Endothelial cell of umbilical vein (primary cell): ENCODE measurements at regions not wholly inside any gene's neighbourhood (a gene's known extent, or its start where the extent isn't known, plus 50 kb on each side); places are given as distances from the start of the nearest gene placed in this dataset.

Experiments used
- BruUV-seq: library from RNA; stranded (reverse); fragments of 400-500 nt; replicated peaks from 2 replicates; lab custom pipeline; 2021; lab: Mats Ljungman, UMichigan
- CTCF ChIA-PET: fragments of 300-600, 350-600 bp; sonication (Branson Sonifier 250); formaldehyde crosslinking; loops from one replicate; lab custom pipeline; 2021; ENCODE audit warnings: antibody characterized with exemption, inconsistent platforms; lab: Charles Lee
- POLR2A ChIA-PET: fragments of 300-600, 350-600 bp; sonication (Branson Sonifier 250); formaldehyde crosslinking; loops from one replicate; lab custom pipeline; 2021; ENCODE audit warnings: antibody characterized with exemption, inconsistent platforms; lab: Charles Lee
- DNase-seq: peaks from one replicate; pipeline ENCODE4 v3.0.0-alpha.2; 2011; ENCODE audit warnings: low read depth, low spot score
- FAIRE-seq: peaks from 2 replicates; lab custom pipeline; 2011; peaks lifted over from hg19 to GRCh38; lab: Jason Lieb, UNC
- H2AFZ ChIP-seq: 2 replicates; pipeline ENCODE4 v1.6.0; 2012; ENCODE audit warnings: low read depth, low read length, control low read depth, inconsistent platforms
- H3K27ac ChIP-seq: 2 replicates; pipeline ENCODE4 v1.5.1; 2011; ENCODE audit warnings: low read depth, mild to moderate bottlenecking, control low read depth, low read length, moderate library complexity; ENCODE audit not compliant: insufficient read depth
- H3K27me3 ChIP-seq, 2 experiments: 2 replicates each; pipeline versions ENCODE4 v1.6.0 to v1.6.1; 2011; ENCODE audit warnings: low read length in 2 of 2, mixed read lengths in 1 of 2; ENCODE audit not compliant: control insufficient read depth in 2 of 2, insufficient read depth in 2 of 2
- H3K36me3 ChIP-seq, 2 experiments: 2 replicates in 1 of 2; 3 replicates in 1 of 2; pipeline ENCODE4 v1.5.1; 2011; ENCODE audit warnings: low read length in 2 of 2, mild to moderate bottlenecking in 1 of 2, moderate library complexity in 1 of 2; ENCODE audit not compliant: control insufficient read depth in 2 of 2, insufficient read depth in 2 of 2; ENCODE audit errors: extremely low read depth in 1 of 2
- H3K4me1 ChIP-seq: 3 replicates; pipeline ENCODE4 v1.5.1; 2011; ENCODE audit warnings: mild to moderate bottlenecking, low read length; ENCODE audit not compliant: control insufficient read depth, insufficient read depth; ENCODE audit errors: extremely low read depth
- H3K4me2 ChIP-seq: 2 replicates; pipeline ENCODE4 v1.6.1; 2011; ENCODE audit warnings: low read length, control low read depth, mixed read lengths; ENCODE audit not compliant: insufficient read depth
- H3K4me3 ChIP-seq, 3 experiments: fragments of 200-600 bp in 1 of 3; sonication (generic), shearing (Covaris generic) in 1 of 3; replicated peaks in 1 of 3; 2 replicates each; pipeline ENCODE4 v1.5.1; 2011 to 2016; ENCODE audit warnings: control low read depth in 3 of 3, low read length in 3 of 3, mild to moderate bottlenecking in 2 of 3, inconsistent platforms in 1 of 3, low read depth in 1 of 3, moderate library complexity in 1 of 3; ENCODE audit not compliant: insufficient read depth in 1 of 3
- H3K79me2 ChIP-seq: 2 replicates; pipeline ENCODE4 v1.6.0; 2012; ENCODE audit warnings: low read length, inconsistent platforms; ENCODE audit not compliant: control insufficient read depth, insufficient read depth
- H3K9ac ChIP-seq: replicated peaks from 2 replicates; pipeline ENCODE3; 2011; ENCODE audit warnings: low read length, control low read depth; ENCODE audit not compliant: insufficient read depth; ENCODE audit errors: extremely low read depth
- H3K9me1 ChIP-seq: replicated peaks from 3 replicates; pipeline ENCODE4 v1.6.0; 2011; ENCODE audit warnings: mild to moderate bottlenecking, low read length; ENCODE audit not compliant: control insufficient read depth, insufficient read depth; ENCODE audit errors: extremely low read depth
- H3K9me3 ChIP-seq: replicated peaks from 2 replicates; pipeline ENCODE4 v1.5.1; 2012; ENCODE audit warnings: low read length, inconsistent platforms; ENCODE audit not compliant: control insufficient read depth, insufficient read depth
- H4K20me1 ChIP-seq: replicated peaks from 2 replicates; pipeline ENCODE3; 2011; ENCODE audit warnings: mild to moderate bottlenecking, low read length; ENCODE audit not compliant: control insufficient read depth, insufficient read depth; ENCODE audit errors: extremely low read depth
- CTCF ChIP-seq, 2 donors: IDR thresholded peaks; 1 replicate in 1 of 2; 2 replicates in 1 of 2; pipeline ENCODE4 v1.5.1; 2011; ENCODE audit warnings: low read length in 2 of 2, mild to moderate bottlenecking in 2 of 2, moderate library complexity in 2 of 2, control low read depth in 1 of 2, inconsistent platforms in 1 of 2, low read depth in 1 of 2; ENCODE audit not compliant: insufficient read depth in 1 of 2; ENCODE audit errors: extremely low read depth in 1 of 2
- EZH2 ChIP-seq: IDR thresholded peaks from 2 replicates; pipeline ENCODE4 v1.6.1; 2012; ENCODE audit warnings: borderline replicate concordance, low read depth, mild to moderate bottlenecking, moderate library complexity, low read length, inconsistent platforms; ENCODE audit not compliant: severe bottlenecking
- FOS ChIP-seq: IDR thresholded peaks from 2 replicates; pipeline ENCODE4 v1.6.1; 2011; ENCODE audit warnings: mild to moderate bottlenecking, low read length, moderate library complexity, borderline replicate concordance; ENCODE audit not compliant: insufficient read depth
- GATA2 ChIP-seq: IDR thresholded peaks from 2 replicates; pipeline ENCODE4 v1.7.0; 2011; ENCODE audit warnings: low read depth, mild to moderate bottlenecking, moderate library complexity, mixed read lengths, low read length; ENCODE audit not compliant: insufficient read length, insufficient read depth
- JUN ChIP-seq: IDR thresholded peaks from 2 replicates; pipeline ENCODE4 v1.6.1; 2011; ENCODE audit warnings: borderline replicate concordance, low read depth; ENCODE audit not compliant: insufficient read length, insufficient read depth
- MAX ChIP-seq: IDR thresholded peaks from 2 replicates; pipeline ENCODE4 v1.6.1; 2011; ENCODE audit not compliant: insufficient read depth, insufficient read length
- MYC ChIP-seq: IDR thresholded peaks from one replicate; pipeline ENCODE4 v1.6.1; 2011; ENCODE audit warnings: mild to moderate bottlenecking, low read depth, low read length
- POLR2A ChIP-seq: IDR thresholded peaks from 2 replicates; pipeline ENCODE4 v1.6.1; 2012; ENCODE audit warnings: low read depth, mild to moderate bottlenecking, control low read depth, low read length
- POLR2AphosphoS5 ChIP-seq: IDR thresholded peaks from 2 replicates; pipeline ENCODE4 v1.6.1; 2012; ENCODE audit warnings: low read depth, mild to moderate bottlenecking, control low read depth, low read length, moderate library complexity; ENCODE audit not compliant: insufficient read depth
- dilution Hi-C: fragments of 300-500 bp; cut with MboI; formaldehyde crosslinking; loops from one replicate; pipeline ENCODE4 v1.15.0; 2019; ENCODE audit warnings: low sequenced_read_pairs; ENCODE audit not compliant: extremely low pct_ligation_motif_present
- intact Hi-C: fragments of 100-400 bp; cut with micrococcal nuclease; formaldehyde crosslinking; loops from one replicate; pipeline ENCODE4 v1.10.0; 2022

- CTCF ChIA-PET, result no interaction called here
These were observed 167.5 kb downstream of the EBLN2 start for GRCh38 chr3:73228959-73229358.

More at GRCh38 chr3:73228959-73229358, 167.5 kb downstream of the EBLN2 start:
- H3K79me2 ChIP-seq, result no peaks in the 10 kb centered on the region
- H3K27ac ChIP-seq, result no peak overlapping the region
- FAIRE-seq (no peak), DNase-seq (no peak)
- H2AFZ ChIP-seq, result no peak overlapping the region
- no peak overlapping the region for H3K4me2 ChIP-seq
- no peaks in the 10 kb centered on the region for H3K9me3 ChIP-seq
- no peaks in the 10 kb centered on the region for H3K36me3 ChIP-seq
- intact Hi-C loops, result no loop called here
- no TSS peak for BruUV-seq
- no peaks in the 10 kb centered on the region for H3K27me3 ChIP-seq
- no peak overlapping the region for H3K9ac ChIP-seq
- no peaks in the 10 kb centered on the region for H4K20me1 ChIP-seq
- H3K4me1 ChIP-seq, result no peaks in the 10 kb centered on the region
- TF ChIP-seq GATA2 (no peak), CTCF (IDR thresholded peaks at IDR 0.05; ENCODE audit: extremely low read depth in 1 of 2, insufficient read depth in 1 of 2, low read depth in 1 of 2, low read length in 2 of 2) (no peak), FOS (no peak), JUN (no peak), POLR2A (no peak), MAX (no peak), MYC (no peak), POLR2AphosphoS5 (no peak), EZH2 (no peak)
- no peaks in the 10 kb centered on the region for H3K9me1 ChIP-seq
- H3K4me3 ChIP-seq, result no peak overlapping the region
- dilution Hi-C loops, result no loop called here
- POLR2A ChIA-PET, result no interaction called here
